HepG2 (cell line): ENCODE measurements at regions not wholly inside any gene's neighbourhood (a gene's known extent, or its start where the extent isn't known, plus 50 kb on each side); places are given as distances from the start of the nearest gene placed in this dataset.

Source experiments
- ATAC-seq: fragments of 200-7000 bp; cut with Tn5 transposase; 3 replicates; pipeline ENCODE4 v1.9.1; 2020; ENCODE audit warnings: mild to moderate bottlenecking, moderate library complexity
- BruUV-seq: library from RNA; stranded (reverse); fragments of 400-500 nt; replicated peaks from 2 replicates; lab custom pipeline; 2021; lab: Mats Ljungman, UMichigan
- CTCF ChIA-PET: fragments of 300-600 bp; formaldehyde crosslinking; extraction: SDS; loops from one replicate; lab custom pipeline; 2021; ENCODE audit warnings: low total read pairs, inconsistent platforms, low intra/inter-chr PET ratio; lab: Yijun Ruan, JAX
- POLR2A ChIA-PET: fragments of 350-600 bp; sonication (Branson Sonifier 250); formaldehyde crosslinking; loops from one replicate; lab custom pipeline; 2020; ENCODE audit warnings: antibody characterized with exemption, inconsistent platforms; lab: Yijun Ruan, JAX
- DNase-seq: peaks from one replicate; pipeline ENCODE4 v3.0.0-alpha.2; 2015; ENCODE audit warnings: low spot score
- FAIRE-seq: peaks from 3 replicates; lab custom pipeline; 2011; peaks lifted over from hg19 to GRCh38; lab: Jason Lieb, UNC
- H2AFZ ChIP-seq: one replicate; pipeline ENCODE4 v1.6.1; 2011; ENCODE audit warnings: low read length, inconsistent platforms
- H3K27ac ChIP-seq: fragments of 300-600 bp; 3 replicates; pipeline ENCODE4 v1.8.0; 2011; ENCODE audit warnings: mixed run types, mild to moderate bottlenecking, mixed read lengths, low read length, inconsistent platforms; ENCODE audit not compliant: insufficient read depth; ENCODE audit errors: extremely low read length
- H3K27me3 ChIP-seq, 2 experiments: fragments of 200-600 bp in 1 of 2; 2 replicates in 1 of 2; 3 replicates in 1 of 2; pipeline versions ENCODE4 v1.6.0 to v1.8.0; 2011; ENCODE audit warnings: low read length in 2 of 2, mild to moderate bottlenecking in 2 of 2, moderate library complexity in 2 of 2, inconsistent platforms in 1 of 2; ENCODE audit not compliant: insufficient read depth in 2 of 2, control insufficient read depth in 1 of 2
- H3K36me3 ChIP-seq, 2 experiments: fragments of 200-600 bp in 1 of 2; replicated peaks in 1 of 2; 2 replicates in 1 of 2; 3 replicates in 1 of 2; pipeline versions ENCODE4 v1.5.1 to v1.8.0; 2011; ENCODE audit warnings: low read length in 2 of 2, inconsistent platforms in 1 of 2; ENCODE audit not compliant: insufficient read depth in 2 of 2, control insufficient read depth in 1 of 2
- H3K4me1 ChIP-seq: 2 replicates; pipeline ENCODE4 v1.5.1; 2012; ENCODE audit warnings: low read length, inconsistent platforms; ENCODE audit not compliant: insufficient read depth
- H3K4me2 ChIP-seq: 2 replicates; pipeline ENCODE4 v1.6.0; 2011; ENCODE audit warnings: low read depth, low read length, inconsistent platforms
- H3K4me3 ChIP-seq, 3 experiments: fragments of 200-600 bp in 1 of 3; sonication (generic), shearing (Covaris generic) in 1 of 3; replicated peaks in 1 of 3; 2 replicates each; pipeline ENCODE4 v1.5.1; 2011 to 2016; ENCODE audit warnings: low read length in 3 of 3, inconsistent platforms in 2 of 3, low read depth in 2 of 3, mild to moderate bottlenecking in 2 of 3, control low read depth in 1 of 3, mixed read lengths in 1 of 3; ENCODE audit not compliant: insufficient read depth in 1 of 3
- H3K79me2 ChIP-seq: one replicate; pipeline ENCODE4 v1.6.1; 2011; ENCODE audit warnings: low read length, inconsistent platforms; ENCODE audit not compliant: insufficient read depth
- H3K9ac ChIP-seq: 2 replicates; pipeline ENCODE4 v1.6.0; 2011; ENCODE audit warnings: mild to moderate bottlenecking, low read depth, low read length, inconsistent platforms; ENCODE audit not compliant: insufficient read depth
- H3K9me3 ChIP-seq: 2 replicates; pipeline ENCODE4 v1.5.1; 2012; ENCODE audit warnings: mild to moderate bottlenecking, low read length
- H4K20me1 ChIP-seq: 2 replicates; pipeline ENCODE4 v1.6.0; 2011; ENCODE audit warnings: inconsistent platforms, mild to moderate bottlenecking, low read length, moderate library complexity; ENCODE audit not compliant: insufficient read depth
- AGO1 ChIP-seq: fragments of 200-400 bp; formaldehyde crosslinking; IDR thresholded peaks from 2 replicates; pipeline ENCODE4 v1.6.1; 2017; ENCODE audit warnings: mild to moderate bottlenecking, low read depth, low read length, moderate library complexity; ENCODE audit not compliant: poor library complexity, severe bottlenecking
- ELF4 ChIP-seq: sonication (generic); formaldehyde crosslinking; IDR thresholded peaks from 2 replicates; pipeline ENCODE4 v1.5.0; 2020; ENCODE audit warnings: missing genetic modification reagents, mild to moderate bottlenecking, moderate library complexity, borderline replicate concordance
- HNRNPK ChIP-seq: fragments of 200-400 bp; formaldehyde crosslinking; IDR thresholded peaks from 2 replicates; pipeline ENCODE4 v1.6.1; 2018; ENCODE audit warnings: low read length, low read depth, moderate library complexity, mild to moderate bottlenecking; ENCODE audit not compliant: poor library complexity, severe bottlenecking
- SNRNP70 ChIP-seq: fragments of 200-400 bp; formaldehyde crosslinking; IDR thresholded peaks from 2 replicates; pipeline ENCODE4 v1.6.1; 2017; ENCODE audit warnings: mild to moderate bottlenecking, low read depth, low read length, moderate library complexity
- TAF1 ChIP-seq: sonication (generic); formaldehyde crosslinking; IDR thresholded peaks from 2 replicates; pipeline ENCODE4 v1.4.0; 2020; ENCODE audit warnings: missing genetic modification reagents
- ZBTB7A ChIP-seq: sonication (generic); formaldehyde crosslinking; IDR thresholded peaks from 2 replicates; pipeline ENCODE4 v1.8.0; 2022; ENCODE audit warnings: mild to moderate bottlenecking, missing genetic modification reagents
- ZNF382 ChIP-seq: sonication (generic); formaldehyde crosslinking; IDR thresholded peaks from 2 replicates; pipeline ENCODE4 v1.5.0; 2020; ENCODE audit warnings: missing genetic modification reagents, mild to moderate bottlenecking, borderline replicate concordance
- WGBS: methylation state at CpG from one replicate; pipeline ENCODE4 v1.1.6; 2017; ENCODE audit warnings: low lambda C conversion rate; 5-methylcytosine and 5-hydroxymethylcytosine counted together
- in situ Hi-C: cut with HindIII; loops from 2 replicates; pipeline ENCODE4 v1.10.0; 2017; ENCODE audit warnings: low pct_unique_long_range_greater_than_20kb; ENCODE audit not compliant: extremely low pct_ligation_motif_present
- intact Hi-C: fragments of 100-400 bp; cut with micrococcal nuclease; formaldehyde crosslinking; loops from one replicate; pipeline ENCODE4 v1.10.0; 2022; ENCODE audit not compliant: unreplicated experiment
- TF ChIP-seq, protein P1 (sequence below): sonication (generic); formaldehyde crosslinking; IDR thresholded peaks from 2 replicates; pipeline ENCODE4 v1.4.0; 2020; ENCODE audit warnings: mild to moderate bottlenecking, low read depth, missing genetic modification reagents
- TF ChIP-seq, protein P2 (sequence below): sonication (generic); formaldehyde crosslinking; IDR thresholded peaks from one replicate; pipeline ENCODE4 v1.5.1; 2020; ENCODE audit warnings: mild to moderate bottlenecking, missing genetic modification reagents; ENCODE audit errors: not compliant biosample characterization
- TF ChIP-seq, protein P3 (sequence below): sonication (generic); formaldehyde crosslinking; IDR thresholded peaks from 2 replicates; pipeline ENCODE4 v1.4.0; 2020; ENCODE audit warnings: missing genetic modification reagents

- TF ChIP-seq TAF1 (CRISPR knock-in tag) (no peak), ZNF382 (CRISPR knock-in tag) (no peak), ELF4 (no peak), HNRNPK (no peak)
Measured at GRCh38 chr1:4075436-4076225, 175.6 kb upstream of the C1orf174 start (continued).

GRCh38 chr1:4076346-4076745 is 176.3 kb upstream of the C1orf174 start:
- TF ChIP-seq, protein P1, sequence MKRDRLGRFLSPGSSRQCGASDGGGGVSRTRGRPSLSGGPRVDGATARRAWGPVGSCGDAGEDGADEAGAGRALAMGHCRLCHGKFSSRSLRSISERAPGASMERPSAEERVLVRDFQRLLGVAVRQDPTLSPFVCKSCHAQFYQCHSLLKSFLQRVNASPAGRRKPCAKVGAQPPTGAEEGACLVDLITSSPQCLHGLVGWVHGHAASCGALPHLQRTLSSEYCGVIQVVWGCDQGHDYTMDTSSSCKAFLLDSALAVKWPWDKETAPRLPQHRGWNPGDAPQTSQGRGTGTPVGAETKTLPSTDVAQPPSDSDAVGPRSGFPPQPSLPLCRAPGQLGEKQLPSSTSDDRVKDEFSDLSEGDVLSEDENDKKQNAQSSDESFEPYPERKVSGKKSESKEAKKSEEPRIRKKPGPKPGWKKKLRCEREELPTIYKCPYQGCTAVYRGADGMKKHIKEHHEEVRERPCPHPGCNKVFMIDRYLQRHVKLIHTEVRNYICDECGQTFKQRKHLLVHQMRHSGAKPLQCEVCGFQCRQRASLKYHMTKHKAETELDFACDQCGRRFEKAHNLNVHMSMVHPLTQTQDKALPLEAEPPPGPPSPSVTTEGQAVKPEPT (CRISPR knock-in tag): no peak
- TF ChIP-seq ZBTB7A (no peak), SNRNP70 (no peak), AGO1 (no peak)
- TF ChIP-seq, protein P2, sequence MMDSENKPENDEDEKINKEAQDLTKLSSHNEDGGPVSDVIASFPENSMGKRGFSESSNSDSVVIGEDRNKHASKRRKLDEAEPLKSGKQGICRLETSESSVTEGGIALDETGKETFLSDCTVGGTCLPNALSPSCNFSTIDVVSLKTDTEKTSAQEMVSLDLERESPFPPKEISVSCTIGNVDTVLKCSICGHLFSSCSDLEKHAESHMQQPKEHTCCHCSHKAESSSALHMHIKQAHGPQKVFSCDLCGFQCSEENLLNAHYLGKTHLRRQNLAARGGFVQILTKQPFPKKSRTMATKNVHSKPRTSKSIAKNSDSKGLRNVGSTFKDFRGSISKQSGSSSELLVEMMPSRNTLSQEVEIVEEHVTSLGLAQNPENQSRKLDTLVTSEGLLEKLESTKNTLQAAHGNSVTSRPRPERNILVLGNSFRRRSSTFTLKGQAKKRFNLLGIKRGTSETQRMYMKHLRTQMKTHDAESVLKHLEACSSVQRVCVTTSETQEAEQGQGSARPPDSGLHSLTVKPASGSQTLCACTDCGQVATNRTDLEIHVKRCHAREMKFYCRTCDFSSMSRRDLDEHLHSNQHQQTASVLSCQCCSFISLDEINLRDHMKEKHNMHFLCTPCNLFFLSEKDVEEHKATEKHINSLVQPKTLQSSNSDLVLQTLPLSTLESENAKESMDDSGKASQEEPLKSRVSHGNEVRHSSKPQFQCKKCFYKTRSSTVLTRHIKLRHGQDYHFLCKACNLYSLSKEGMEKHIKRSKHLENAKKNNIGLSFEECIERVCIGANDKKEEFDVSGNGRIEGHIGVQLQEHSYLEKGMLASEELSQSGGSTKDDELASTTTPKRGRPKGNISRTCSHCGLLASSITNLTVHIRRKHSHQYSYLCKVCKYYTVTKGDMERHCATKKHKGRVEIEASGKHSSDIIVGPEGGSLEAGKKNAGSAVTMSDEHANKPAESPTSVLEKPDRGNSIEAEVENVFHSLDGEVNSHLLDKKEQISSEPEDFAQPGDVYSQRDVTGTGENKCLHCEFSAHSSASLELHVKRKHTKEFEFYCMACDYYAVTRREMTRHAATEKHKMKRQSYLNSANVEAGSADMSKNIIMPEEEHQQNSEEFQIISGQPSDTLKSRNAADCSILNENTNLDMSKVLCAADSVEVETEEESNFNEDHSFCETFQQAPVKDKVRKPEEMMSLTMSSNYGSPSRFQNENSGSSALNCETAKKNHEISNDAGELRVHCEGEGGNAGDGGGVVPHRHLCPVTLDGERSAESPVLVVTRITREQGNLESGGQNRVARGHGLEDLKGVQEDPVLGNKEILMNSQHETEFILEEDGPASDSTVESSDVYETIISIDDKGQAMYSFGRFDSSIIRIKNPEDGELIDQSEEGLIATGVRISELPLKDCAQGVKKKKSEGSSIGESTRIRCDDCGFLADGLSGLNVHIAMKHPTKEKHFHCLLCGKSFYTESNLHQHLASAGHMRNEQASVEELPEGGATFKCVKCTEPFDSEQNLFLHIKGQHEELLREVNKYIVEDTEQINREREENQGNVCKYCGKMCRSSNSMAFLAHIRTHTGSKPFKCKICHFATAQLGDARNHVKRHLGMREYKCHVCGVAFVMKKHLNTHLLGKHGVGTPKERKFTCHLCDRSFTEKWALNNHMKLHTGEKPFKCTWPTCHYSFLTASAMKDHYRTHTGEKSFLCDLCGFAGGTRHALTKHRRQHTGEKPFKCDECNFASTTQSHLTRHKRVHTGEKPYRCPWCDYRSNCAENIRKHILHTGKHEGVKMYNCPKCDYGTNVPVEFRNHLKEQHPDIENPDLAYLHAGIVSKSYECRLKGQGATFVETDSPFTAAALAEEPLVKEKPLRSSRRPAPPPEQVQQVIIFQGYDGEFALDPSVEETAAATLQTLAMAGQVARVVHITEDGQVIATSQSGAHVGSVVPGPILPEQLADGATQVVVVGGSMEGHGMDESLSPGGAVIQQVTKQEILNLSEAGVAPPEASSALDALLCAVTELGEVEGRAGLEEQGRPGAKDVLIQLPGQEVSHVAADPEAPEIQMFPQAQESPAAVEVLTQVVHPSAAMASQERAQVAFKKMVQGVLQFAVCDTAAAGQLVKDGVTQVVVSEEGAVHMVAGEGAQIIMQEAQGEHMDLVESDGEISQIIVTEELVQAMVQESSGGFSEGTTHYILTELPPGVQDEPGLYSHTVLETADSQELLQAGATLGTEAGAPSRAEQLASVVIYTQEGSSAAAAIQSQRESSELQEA (CRISPR knock-in tag): no peak
- TF ChIP-seq, protein P3, sequence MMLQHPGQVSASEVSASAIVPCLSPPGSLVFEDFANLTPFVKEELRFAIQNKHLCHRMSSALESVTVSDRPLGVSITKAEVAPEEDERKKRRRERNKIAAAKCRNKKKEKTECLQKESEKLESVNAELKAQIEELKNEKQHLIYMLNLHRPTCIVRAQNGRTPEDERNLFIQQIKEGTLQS (CRISPR knock-in tag): no peak
- FAIRE-seq: no peak
- Histone ChIP-seq H3K36me3 (no peaks in the 10 kb centered on the region), H2AFZ (no peak overlapping the region), H3K27ac (no peak overlapping the region), H3K4me1 (no peaks in the 10 kb centered on the region), H3K27me3 (peaks cover 4 to 28% of the 10 kb centered on the region in 2 experiments; a peak in 4 of 5 replicates), H4K20me1 (no peaks in the 10 kb centered on the region), H3K79me2 (no peaks in the 10 kb centered on the region), H3K9ac (no peak overlapping the region), H3K4me2 (no peak overlapping the region), H3K9me3 (no peaks in the 10 kb centered on the region), H3K4me3 (no peak overlapping the region)
- POLR2A ChIA-PET: no interaction called here
- CTCF ChIA-PET: no interaction called here
- DNase-seq: no peak
- BruUV-seq: no TSS peak
- in situ Hi-C loops: no loop called here
- ATAC-seq: no peak
- 7% methylated on average over 2 of the region's 8 CpGs for WGBS
- intact Hi-C loops: no loop called here
